Limb (tissue), 2 donors: ENCODE measurements at regions not wholly inside any gene's neighbourhood (a gene's known extent, or its start where the extent isn't known, plus 50 kb on each side); places are given as distances from the start of the nearest gene placed in this dataset.

Experiments used
- DNase-seq, 2 donors: peaks; one replicate each; pipeline ENCODE4 v3.0.0-alpha.2; 2016; ENCODE audit errors: extremely low spot score in 2 of 2

DNA sequence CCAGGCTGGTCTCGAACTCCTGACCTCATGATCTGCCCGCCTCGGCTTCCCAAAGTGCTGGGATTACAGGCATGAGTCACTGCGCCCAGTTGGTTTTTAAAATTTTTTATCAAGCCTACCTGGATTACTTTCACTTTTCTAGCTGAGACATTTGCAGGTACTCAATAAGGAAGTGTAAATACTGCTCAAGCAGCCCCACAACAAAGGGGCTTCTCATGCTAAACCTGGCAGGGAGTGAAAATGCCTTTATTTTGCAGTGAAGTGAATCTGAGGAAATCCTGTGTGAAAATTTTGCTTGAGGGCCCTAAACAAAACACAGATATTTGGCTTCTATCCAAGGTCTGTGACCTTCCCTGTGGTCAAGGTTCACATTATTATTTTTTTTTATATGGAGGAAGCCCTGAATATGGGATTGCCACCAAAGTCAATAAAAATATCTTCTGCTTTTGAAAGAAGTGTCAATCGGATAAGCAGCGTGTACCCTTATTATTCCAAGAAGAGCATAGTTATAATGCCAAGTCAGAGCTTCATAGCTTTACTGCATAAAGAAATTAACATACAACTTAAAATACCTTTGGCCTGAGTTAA lies 481.0 kb downstream of the SH2D1A start:
- no peak for DNase-seq

DNA sequence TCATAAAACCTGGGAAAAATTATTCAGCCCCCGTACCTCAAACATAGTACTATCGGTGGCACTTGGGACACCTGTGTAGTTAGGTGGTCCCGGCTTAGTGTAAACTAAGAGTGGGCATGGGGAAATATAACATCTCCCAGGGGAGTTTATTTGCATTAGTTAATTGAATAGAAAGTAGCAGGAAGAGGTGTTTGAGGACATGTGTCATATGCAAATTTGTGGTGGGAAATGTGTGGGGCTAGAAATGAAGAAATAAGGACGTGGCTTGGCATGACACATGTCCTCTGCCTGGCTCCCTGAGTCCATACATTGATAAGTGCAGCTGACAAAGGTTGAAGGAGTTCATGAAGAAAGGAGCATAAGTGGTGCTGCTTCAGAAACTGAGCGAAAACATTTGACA lies 483.6 kb downstream of the SH2D1A start:
- DNase-seq = no peak

DNA sequence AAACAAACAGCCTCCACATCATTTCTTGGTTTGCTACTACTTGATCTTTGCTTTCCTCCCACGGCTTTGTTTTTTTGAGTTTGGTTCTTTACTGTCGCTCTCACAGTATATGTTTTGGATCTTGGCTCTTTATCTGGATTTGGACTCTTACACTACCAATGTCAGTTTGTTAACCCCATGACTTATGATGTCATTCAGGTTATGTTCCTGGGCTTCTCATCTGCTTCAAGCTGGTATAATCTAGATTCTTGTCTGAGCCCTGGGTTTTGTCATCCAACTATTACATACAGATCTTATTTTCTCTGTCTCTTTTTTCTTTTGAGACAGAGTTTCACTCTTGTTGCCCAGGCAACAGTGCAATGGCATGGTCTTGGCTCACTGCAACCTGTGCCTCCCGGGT lies 482.9 kb upstream of the TEX13C start:
- DNase-seq = no peak

DNA sequence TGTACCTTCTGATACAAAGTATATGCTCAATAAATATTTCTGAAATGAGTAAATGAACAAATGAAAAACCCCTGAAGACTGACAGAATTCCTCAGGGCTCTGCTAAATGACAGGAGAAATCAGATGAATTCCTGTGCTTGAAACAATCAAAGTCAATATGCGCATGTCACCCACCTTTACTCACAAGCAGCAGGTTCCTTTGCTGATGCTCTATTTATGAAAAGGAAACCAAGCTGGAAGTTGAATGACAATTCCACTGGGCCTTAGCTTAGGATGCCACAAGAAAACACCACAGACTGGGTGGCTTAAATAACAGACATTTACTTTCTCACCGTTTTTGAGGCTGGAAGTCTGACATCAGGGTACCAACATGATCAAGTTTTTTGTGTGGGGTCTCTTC lies 477.5 kb upstream of the TEX13C start:
- DNase-seq = no peak

DNA sequence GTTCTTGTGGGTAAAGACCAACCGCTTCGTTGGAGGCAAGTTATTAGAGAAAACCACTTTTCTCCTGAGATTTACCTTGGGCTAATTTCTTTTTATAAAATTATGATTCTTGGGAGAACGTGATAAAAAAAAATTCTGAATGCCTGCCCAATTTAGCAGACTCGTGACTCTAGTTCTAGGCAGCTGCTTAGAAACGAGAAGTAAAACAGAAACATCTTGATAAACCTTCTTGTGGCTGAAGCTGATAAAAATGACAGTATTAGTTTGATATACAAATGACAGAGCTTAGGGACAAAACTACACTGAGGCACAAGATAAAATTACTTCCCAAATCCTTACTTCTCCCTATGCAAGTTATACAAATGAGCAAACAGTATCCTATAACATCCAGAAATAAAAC lies 458.9 kb upstream of the TEX13C start:
- no peak for DNase-seq

DNA sequence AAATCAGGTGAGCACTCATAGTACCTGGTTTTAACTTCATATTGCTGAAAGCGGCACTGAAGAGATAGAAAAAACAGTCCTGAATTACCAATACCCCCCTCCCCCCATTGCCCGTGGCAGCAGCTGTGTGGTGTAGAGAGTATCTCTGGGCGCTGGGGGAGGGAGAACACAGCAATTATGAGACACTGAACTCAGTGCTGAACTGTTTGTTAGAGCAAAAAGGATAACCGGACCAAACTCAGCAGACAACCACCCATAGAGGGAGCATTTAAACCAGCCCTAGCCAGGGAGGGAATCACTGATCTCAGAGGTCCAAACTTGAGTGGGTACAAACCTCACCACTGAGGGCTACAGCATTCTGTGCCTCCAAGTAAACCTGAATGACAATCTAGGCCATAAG lies 457.4 kb upstream of the TEX13C start:
- no peak for DNase-seq

DNA sequence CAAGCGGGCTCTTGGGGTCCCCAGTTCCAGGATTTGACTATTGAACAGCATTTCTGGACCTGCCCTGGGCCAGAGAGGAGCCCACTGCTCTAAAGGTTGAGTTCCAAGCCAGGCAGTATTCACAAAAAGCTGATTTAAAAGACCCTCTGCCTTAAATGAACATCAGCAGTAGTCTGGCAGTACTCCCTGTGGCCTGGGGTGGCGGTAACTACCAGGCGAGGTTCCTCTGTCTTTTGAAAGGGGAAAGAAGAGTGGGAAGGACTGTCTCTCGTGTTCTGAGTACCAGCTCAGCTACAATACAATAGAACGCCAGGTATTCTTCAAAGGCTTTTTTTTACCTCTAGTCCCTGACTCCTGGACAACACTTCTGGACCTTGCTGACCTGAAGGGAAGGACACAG lies 456.4 kb upstream of the TEX13C start:
- DNase-seq = no peak

DNA sequence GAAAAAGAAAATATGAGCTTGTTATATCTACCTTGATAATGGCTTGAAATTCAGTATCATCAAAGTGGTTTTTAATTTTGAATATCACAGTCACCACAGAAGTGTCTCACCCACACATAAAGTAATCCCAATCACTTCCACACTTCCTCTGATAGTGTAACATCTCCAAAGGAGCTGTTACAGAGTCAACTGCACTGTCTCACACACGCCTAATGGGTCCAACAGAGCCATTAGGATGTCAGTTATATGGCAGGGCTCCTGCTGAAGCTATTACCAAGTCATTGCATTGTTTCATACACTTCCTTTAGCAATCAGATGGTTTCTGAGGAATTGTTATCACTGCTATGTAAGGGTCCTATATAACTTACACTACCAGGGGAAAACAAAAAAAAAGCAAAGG lies 432.1 kb upstream of the TEX13C start:
- no peak for DNase-seq

DNA sequence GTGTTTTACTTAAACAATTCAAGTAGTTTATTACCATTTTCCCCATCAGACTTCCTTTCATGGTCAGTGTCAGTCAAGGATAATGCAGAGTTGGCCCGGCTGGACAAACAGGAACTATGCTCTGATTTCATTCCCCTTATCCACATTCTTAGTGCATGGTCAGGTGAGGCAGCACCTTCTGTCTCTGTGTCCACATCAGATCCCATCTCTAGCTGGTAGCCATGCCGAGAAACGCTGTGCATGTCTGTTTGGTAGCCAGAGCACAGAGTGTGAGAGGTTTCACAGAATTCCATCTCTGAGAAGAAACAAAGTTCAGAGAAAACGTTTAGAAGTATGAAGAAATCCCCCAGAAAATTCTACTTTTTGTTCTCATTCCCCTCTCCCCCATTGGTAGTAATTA lies 423.7 kb upstream of the TEX13C start:
- no peak for DNase-seq

DNA sequence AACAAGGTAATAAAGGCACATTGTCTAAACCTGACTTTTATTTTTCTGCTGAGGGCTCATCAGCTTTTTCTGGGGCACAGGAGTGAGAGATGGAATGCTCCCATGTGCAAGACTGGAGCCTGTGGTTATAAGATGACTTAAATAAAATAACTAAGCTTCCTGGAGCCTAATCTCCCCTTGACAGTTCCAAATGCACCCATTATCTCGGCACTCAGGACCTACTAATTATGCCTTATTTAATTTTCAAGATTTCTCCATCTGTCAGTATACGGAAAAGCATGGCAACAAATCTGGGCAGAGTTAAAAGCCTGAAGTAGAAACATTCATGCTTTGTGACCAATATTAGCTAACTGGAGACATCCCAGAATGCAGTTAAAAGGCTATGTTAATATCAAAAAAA lies 416.7 kb upstream of the TEX13C start:
- no peak for DNase-seq

DNA sequence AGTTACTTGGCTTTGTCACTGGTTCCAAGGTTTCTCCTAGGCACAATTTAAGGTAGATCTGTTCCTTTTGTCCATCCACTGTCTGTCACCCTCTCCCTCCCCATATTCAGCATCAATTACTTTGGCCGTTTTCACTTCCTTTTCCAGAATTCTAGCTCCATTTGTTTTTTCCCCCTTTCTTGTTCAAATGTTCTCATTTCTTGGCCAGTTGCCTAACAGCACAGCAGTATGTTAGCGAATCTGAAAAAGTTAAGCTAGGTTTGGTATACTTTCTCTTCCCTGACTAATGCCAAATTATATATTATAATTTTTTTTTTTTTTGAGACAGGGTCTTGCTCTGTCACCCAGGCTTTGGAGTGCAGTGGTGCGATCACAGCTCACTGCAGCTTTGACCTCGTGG lies 409.1 kb upstream of the TEX13C start:
- no peak for DNase-seq

DNA sequence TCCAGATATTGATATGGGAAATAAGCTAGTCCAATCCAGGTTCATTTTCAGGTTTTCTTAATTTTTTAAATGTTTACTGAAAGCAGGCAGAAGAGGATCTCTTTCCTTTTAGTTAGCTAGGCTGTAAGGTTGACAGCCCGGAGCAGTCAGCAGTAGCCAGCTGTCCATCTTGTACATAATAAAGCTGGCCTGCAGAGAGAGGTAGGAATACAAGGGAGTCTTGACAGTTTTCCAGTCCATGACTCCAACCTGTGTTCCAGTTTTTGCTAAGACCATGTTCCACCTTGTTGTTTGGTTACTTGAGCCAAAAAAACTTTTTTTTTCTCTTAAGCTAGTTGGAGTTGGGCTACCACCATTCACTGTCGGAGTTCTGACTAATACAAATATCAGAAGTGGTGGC lies 402.7 kb upstream of the TEX13C start:
- DNase-seq = no peak

DNA sequence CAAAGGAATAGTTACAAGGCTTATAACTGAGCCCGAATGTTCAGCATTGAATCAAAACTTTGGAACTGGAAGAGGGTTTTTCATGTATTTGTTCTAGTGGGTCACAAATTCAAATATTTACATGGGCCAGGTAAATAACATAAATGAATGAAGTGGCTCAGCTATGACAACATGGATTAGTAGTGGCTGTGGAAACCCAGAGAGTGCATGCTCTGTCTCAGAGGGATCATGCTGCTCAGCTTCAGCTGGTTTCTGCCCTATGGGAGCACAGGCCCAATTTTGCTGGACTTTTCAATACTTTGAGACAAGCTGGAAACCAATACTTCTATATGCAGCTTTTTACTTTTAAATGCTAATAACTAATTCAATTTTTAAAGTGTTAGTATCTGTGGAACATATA lies 394.0 kb upstream of the TEX13C start:
- no peak for DNase-seq

DNA sequence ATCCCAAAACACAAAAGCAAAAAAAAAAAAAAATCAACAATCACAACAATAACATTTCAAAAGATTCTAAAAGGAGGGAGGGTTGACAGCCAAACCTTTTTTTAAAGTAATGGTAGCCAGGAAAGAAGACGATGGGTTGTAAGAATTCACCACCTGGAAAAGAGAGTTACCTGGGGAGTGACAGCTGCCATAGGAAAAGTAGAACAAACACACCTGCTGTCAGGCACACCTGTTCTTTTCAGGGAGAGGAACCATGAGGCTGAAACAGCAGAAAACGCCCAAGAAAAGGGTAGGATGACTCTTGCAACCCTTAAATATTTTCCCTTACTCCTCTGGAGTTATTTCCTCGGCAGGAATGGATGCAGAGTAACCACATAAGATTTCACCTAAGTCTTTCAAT lies 388.4 kb upstream of the TEX13C start:
- no peak for DNase-seq

DNA sequence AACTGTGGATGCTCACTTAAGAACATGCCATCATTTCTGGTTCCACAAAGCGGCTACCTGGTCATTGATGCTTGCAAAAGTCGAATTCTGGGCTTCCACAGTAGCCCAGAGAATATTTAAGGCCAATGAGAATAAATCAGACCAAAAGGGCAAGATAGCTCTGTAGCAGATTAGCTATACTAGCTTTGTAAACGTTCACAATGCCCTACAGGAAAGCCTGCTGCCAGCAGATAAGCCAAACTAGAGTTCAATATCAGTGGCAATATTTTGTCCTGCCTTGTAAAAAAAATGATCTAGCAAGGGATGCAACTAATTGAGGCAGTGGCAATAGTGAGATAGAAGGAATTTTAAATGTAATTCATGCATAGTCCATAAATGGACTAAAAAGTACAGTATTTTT lies 387.7 kb upstream of the TEX13C start:
- DNase-seq = no peak

DNA sequence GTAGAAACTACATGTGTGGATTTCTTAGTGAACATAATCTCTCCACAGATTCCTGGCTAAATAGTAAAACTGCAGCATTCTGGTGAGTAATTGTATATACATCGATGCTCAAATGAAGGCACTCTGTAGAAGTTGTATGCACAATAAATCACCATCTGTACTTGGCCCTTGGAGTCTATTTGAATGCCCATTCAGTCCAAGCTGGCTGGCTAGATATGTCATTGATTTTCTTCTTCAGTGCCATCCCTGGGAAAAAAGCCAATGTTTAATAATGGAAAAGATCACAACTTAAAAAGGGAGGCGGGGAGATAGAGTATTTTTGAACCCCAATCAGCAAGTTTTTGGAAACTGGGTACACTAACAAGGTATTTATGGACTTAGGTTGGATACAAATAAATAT lies 381.0 kb upstream of the TEX13C start:
- no peak for DNase-seq

DNA sequence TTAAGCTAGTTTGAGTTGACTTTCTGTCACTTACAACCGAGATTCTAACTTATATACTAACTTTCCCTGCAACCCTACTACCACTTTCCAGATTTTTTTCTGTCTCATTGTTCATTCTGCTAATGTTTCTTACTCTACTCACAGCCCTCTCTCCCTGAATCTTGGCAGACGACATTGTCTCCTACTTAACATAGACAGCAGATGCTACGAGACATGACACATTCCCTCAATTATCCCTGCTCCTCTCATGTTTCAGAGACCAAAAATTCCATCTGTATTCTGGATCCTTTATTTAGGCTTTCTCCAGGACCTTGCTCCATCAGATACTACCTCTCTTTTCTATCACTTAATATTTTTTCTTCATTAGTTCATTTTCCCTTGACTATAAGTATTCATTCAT lies 379.1 kb upstream of the TEX13C start:
- DNase-seq = no peak

DNA sequence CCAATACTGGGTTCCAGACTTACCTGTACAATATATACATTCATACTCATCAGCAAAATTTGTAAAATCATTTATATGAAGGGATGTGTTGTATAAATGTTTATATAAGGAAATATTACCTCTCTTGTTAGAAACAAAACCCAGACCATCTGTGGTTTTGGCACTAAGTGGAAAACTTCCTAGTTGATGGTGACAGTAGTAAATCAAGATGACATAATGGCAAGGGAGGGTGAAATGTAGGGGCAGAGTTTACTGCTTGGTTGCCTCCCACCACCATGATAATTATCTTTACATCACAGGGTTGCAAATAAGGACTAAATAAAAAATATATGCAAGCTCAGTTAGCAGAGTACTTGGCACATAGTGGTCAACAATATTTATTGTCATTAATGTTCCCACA lies 365.3 kb upstream of the TEX13C start:
- no peak for DNase-seq

DNA sequence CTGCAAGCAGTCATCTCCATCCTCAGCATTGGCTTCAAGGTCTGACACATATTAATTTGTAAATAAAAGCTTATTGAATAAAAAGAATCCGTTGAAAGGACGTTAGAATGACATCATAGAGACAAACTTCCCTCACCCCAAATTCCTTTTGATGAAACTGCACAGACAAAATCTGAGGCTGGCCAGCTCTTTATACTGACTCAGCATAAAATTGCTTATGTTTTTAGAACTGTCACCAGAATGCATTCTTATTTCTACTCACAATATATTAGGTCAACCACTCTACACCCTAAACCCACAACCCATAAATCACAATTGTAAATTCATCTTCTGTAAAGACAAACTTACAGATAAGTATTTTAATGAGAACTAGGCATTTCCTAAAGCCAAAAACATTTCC lies 359.2 kb upstream of the TEX13C start:
- no peak for DNase-seq

DNA sequence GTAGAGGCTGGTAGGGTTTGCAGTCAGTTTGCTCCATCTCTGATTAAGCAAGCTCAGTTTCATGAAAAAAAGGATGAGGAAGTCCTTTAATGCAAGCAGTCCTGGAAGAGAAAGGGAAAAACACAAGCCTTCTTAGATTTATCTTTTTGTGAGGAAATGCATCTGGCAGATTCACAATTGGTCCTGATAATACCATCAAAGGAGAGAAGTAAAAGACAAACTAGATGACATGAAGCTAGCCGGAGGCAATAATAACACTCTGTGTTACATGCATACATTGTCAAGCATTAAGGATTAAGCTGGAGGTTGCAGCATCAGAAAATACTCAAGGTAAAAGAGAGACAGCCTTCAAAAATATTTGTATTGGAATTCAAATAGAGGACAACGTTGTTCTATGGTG lies 356.0 kb upstream of the TEX13C start, which contains the start of gene TENM1:
TSS of gene TENM1 (minus strand) at position 101 of the 400 bp plus-strand sequence.
- no peak for DNase-seq

DNA sequence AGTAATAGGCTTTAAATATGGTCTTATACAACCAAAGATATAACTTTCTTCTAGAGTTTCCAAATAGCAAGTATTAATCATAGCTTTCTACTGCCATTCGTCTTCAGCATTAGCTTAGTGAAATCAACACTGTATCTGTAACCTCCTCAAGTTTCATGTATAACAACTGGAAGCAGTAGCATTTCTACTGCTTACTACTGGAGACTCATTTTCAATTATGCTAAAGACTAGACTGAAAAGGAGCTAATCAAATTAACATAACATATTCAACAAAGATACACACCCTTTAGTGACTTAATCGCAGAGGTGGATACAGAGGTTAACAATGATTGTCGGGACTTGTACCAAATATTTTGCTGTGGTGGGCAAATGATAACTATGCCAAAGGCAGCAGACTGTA lies 344.2 kb upstream of the TEX13C start:
- no peak for DNase-seq

DNA sequence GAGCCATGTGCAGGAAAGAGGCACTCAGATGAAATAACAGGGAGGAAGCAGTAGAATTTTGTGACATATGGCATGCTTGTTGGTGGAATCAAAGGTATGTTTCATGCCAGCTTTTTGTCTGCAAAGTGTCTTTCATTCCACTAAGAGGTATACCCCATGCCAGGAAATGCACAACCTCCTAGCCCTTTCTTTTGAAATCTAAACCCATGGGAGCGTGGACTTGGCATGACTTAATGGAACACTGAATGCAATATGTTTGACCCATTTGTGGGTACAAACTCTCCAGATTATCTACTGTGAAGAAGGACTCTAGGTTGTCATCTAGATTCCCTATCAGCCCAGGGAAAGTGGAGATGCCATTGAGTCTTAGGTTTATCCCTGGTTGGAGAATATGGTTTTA lies 338.3 kb upstream of the TEX13C start:
- no peak for DNase-seq

DNA sequence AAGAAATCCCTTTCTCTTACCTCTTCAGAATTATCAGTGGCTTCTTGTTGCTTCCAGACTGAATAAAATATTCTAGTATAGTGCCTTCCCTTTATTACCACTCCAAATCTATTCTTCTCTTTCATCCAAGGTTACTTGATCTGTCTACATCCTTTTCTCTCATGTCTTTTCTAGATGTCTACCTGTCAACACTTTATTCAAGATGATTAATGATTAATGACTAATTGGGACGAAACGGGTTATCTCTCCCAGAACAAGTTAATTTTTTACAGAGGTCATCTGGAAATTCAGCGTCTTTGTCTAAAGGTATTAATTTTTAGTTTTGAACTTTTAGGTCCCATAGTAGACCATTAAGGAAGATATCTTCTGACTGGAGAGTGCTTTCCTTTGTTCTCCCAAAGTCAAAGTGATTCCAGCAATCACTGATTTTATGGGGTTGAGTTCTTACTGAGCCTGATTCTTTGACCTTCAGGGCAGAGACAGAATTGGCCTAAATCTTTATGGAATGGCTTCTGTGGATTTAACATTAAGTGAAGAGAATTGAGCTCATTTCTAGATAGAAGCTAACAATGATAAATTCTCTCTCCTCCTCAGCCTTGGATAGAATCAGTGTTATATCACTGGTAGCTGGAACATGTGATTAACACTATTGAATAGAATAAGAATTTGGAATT lies 335.4 kb upstream of the TEX13C start:
- no peak for DNase-seq

DNA sequence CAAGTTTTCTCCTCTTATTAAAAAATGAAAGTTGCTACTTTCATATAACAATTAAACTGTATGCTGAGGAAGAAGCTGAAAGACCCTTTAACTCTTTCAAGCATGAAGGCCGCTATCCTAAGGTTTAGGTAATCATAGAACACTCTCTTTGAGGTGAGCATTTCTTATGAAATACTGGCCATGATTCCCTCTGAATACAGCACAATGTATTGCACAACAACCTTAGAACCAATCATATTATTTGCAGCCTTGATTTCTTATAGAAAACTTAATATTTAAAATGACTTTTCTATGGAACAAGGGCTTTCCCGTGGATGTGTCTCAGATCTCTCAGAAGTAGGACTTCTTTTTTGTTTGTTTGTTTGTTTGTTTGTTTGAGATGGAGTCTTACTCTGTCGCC lies 333.4 kb upstream of the TEX13C start:
- DNase-seq = no peak
